Gastroesophageal sphincter (tissue), 3 donors: ENCODE measurements at regions not wholly inside any gene's neighbourhood (a gene's known extent, or its start where the extent isn't known, plus 50 kb on each side); places are given as distances from the start of the nearest gene placed in this dataset.

ENCODE experiments used
- CTCF ChIP-seq, 4 experiments: fragments of 200-600 bp in 2 of 4; fragments of 450-650 bp in 2 of 4; sonication (generic) in 1 of 4; IDR thresholded peaks; one replicate each; pipeline ENCODE4 v1.5.1; 2017 to 2019; ENCODE audit warnings: antibody characterized with exemption in 4 of 4, mild to moderate bottlenecking in 2 of 4, moderate library complexity in 2 of 4
- POLR2A ChIP-seq, 2 donors: fragments of 450-650 bp; IDR thresholded peaks; one replicate each; pipeline ENCODE4 v1.6.1; 2017; ENCODE audit warnings: antibody characterized with exemption in 2 of 2, mild to moderate bottlenecking in 2 of 2, moderate library complexity in 1 of 2

GRCh38 chr18:78499586-78499985 is 480.0 kb upstream of the SALL3 start:
- TF ChIP-seq POLR2A (IDR thresholded peaks at IDR 0.05) (no peak), CTCF (IDR thresholded peaks at IDR 0.05) (no peak)
